ENCODE measurements at regions not wholly inside any gene's neighbourhood (a gene's known extent, or its start where the extent isn't known, plus 50 kb on each side); places are given as distances from the start of the nearest gene placed in this dataset.

- Histone ChIP-seq H3K9ac (ENCODE audit: insufficient read length) (no peak overlapping the region), H3K27ac (no peak overlapping the region), H3K36me3 (ENCODE audit: insufficient read depth, low read length) (no peaks in the 10 kb centered on the region), H3K9me3 (ENCODE audit: low read depth, low read length) (no peaks in the 10 kb centered on the region), H3K4me3 (no peak overlapping the region)
- TF ChIP-seq FOXP2 (optimal IDR thresholded peaks at IDR 0.05; ENCODE audit: control extremely low read depth, extremely low read length, insufficient read depth): no peak
- TF ChIP-seq POLR2AphosphoS5 (IDR thresholded peaks at IDR 0.05; ENCODE audit: borderline replicate concordance, low read depth, low read length): no peak
- no peak for TF ChIP-seq EZH2 (IDR thresholded peaks at IDR 0.05)
- no peak for DNase-seq (ENCODE audit: low read depth, low spot score)
Observed at GRCh38 chr2:21916934-21917522, 793.3 kb downstream of the TDRD15 start.

DNA sequence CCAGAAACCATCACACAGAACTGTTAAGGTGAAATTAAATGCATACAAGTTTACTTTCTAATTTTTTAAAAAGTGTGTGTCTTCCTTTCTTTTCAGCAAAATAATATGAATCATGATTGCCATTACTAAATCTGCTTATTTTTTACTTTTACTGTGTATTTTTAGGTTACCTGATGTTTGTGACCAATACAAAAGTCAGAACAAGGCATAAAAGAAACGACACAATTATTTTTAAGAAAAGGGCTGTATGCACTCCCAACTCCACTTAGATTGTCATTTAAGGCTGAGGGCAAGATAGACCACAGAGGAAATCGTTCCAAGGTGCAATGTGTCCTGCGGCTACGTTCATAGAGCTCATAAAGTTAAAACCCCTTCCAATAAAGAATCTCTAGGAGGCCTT is 797.0 kb downstream of the TDRD15 start:
- no peaks in the 10 kb centered on the region for H3K9me3 ChIP-seq (ENCODE audit: low read depth, low read length)
- no peak for DNase-seq (ENCODE audit: low read depth, low spot score)
- H3K36me3 ChIP-seq (ENCODE audit: insufficient read depth, low read length): no peaks in the 10 kb centered on the region

GRCh38 chr2:21924640-21925285 is 801.0 kb downstream of the TDRD15 start:
- Histone ChIP-seq H3K9ac (ENCODE audit: insufficient read length) (no peak overlapping the region), H3K27ac (no peak overlapping the region), H3K9me3 (ENCODE audit: low read depth, low read length) (no peaks in the 10 kb centered on the region), H3K36me3 (ENCODE audit: insufficient read depth, low read length) (no peaks in the 10 kb centered on the region), H3K4me3 (no peak overlapping the region)
- TF ChIP-seq EZH2 (IDR thresholded peaks at IDR 0.05): no peak
- TF ChIP-seq FOXP2 (optimal IDR thresholded peaks at IDR 0.05; ENCODE audit: control extremely low read depth, extremely low read length, insufficient read depth): no peak
- no peak for TF ChIP-seq POLR2AphosphoS5 (IDR thresholded peaks at IDR 0.05; ENCODE audit: borderline replicate concordance, low read depth, low read length)
- no peak for DNase-seq (ENCODE audit: low read depth, low spot score)

More for the DNA sequence above, 797.0 kb downstream of the TDRD15 start:
- Histone ChIP-seq H3K27ac (no peak overlapping the region), H3K9ac (ENCODE audit: insufficient read length) (no peak overlapping the region), H3K4me3 (no peak overlapping the region)
- TF ChIP-seq EZH2 (IDR thresholded peaks at IDR 0.05) (no peak), POLR2AphosphoS5 (IDR thresholded peaks at IDR 0.05; ENCODE audit: borderline replicate concordance, low read depth, low read length) (no peak), FOXP2 (optimal IDR thresholded peaks at IDR 0.05; ENCODE audit: control extremely low read depth, extremely low read length, insufficient read depth) (no peak)

DNA sequence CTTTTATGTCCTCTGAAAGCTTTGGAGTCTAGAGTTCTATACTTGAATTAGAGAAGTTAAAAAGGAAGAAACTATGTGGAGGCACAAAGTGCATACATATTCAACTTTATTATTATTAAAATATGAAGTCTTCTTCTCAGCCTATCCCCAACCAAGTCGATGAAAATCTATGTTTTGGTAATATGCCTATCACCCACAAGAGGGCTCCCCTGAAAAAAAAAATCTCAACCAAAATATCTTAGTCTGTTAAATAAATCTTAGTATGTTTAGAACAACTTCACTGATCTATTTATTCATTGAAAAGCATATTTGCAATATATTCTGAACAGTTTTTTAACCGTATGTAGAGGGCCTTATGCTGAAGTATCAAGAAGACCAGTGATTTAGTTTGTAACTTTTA is 804.5 kb downstream of the TDRD15 start:
- Histone ChIP-seq H3K9me3 (ENCODE audit: low read depth, low read length) (no peaks in the 10 kb centered on the region), H3K9ac (ENCODE audit: insufficient read length) (no peak overlapping the region), H3K36me3 (ENCODE audit: insufficient read depth, low read length) (no peaks in the 10 kb centered on the region), H3K27ac (no peak overlapping the region), H3K4me3 (no peak overlapping the region)
- TF ChIP-seq POLR2AphosphoS5 (IDR thresholded peaks at IDR 0.05; ENCODE audit: borderline replicate concordance, low read depth, low read length) (no peak), FOXP2 (optimal IDR thresholded peaks at IDR 0.05; ENCODE audit: control extremely low read depth, extremely low read length, insufficient read depth) (no peak), EZH2 (IDR thresholded peaks at IDR 0.05) (no peak)
- DNase-seq (ENCODE audit: low read depth, low spot score): no peak

DNA sequence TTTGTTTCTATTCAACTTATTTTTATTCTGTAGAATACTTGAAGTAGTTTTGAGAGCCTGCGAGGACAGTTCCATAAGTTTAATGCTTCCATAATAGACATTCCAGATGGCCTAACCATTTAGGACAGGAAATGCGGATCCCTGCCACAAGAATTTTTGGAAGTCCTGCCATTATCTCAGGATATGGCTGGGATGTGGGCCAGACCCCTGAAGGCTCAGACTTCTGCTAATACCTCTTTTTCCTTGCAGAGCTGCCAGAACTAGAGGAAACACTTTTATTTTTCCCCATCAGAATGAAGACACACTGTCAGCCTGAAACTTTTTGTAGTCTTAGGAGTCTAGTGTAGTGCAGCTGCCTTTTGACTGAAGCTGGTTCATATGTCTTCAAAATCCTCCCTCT is 806.5 kb downstream of the TDRD15 start:
- no peak overlapping the region for H3K9ac ChIP-seq (ENCODE audit: insufficient read length)
- H3K36me3 ChIP-seq (ENCODE audit: insufficient read depth, low read length): no peaks in the 10 kb centered on the region
- H3K27ac ChIP-seq: no peak overlapping the region
- no peak overlapping the region for H3K4me3 ChIP-seq
- TF ChIP-seq EZH2 (IDR thresholded peaks at IDR 0.05) (no peak), FOXP2 (optimal IDR thresholded peaks at IDR 0.05; ENCODE audit: control extremely low read depth, extremely low read length, insufficient read depth) (no peak)
- DNase-seq (ENCODE audit: low read depth, low spot score): no peak
- H3K9me3 ChIP-seq (ENCODE audit: low read depth, low read length): no peaks in the 10 kb centered on the region

DNA sequence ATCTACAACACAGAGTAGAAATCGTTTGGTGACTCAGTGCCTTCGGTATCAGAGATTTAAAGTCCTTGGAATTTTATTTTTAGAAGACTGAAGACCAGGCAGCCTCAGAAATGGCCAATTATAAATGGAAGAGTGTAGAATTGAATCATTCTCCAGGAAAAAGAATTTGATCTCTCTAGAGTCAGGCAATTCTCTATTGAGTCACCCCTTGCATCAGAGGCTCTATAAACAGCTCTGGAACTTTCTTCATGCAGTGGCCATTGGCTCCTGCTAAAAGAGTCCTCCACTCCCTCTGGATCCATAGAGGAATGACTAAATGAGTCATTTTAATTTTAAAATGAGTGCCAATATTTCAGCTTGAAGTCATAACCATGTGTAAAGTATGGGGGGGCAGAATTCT is 816.2 kb downstream of the TDRD15 start:
- Histone ChIP-seq H3K36me3 (ENCODE audit: insufficient read depth, low read length) (no peaks in the 10 kb centered on the region), H3K27ac (no peak overlapping the region), H3K4me3 (no peak overlapping the region), H3K9me3 (ENCODE audit: low read depth, low read length) (no peaks in the 10 kb centered on the region), H3K9ac (ENCODE audit: insufficient read length) (no peak overlapping the region)
- TF ChIP-seq FOXP2 (optimal IDR thresholded peaks at IDR 0.05; ENCODE audit: control extremely low read depth, extremely low read length, insufficient read depth) (no peak), POLR2AphosphoS5 (IDR thresholded peaks at IDR 0.05; ENCODE audit: borderline replicate concordance, low read depth, low read length) (no peak), EZH2 (IDR thresholded peaks at IDR 0.05) (no peak)
- no peak for DNase-seq (ENCODE audit: low read depth, low spot score)

DNA sequence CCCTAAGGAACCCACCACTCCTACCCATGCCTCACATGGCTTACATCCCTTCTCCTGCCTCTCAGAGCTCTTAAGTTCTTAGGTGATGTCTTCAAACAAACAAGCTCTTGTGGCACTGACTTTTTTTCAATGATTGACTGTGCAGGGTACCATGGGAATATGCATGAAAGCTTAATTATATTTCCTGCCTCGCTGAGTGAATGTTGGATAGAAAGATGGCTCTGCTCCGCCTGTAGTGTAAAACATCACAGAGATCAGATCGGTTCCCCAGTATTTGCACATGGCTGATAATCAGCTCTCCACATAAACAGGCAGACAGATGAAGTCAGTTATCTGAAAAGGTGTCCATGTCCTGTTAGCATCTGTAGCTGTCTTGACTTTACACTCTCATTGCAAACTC is 820.8 kb downstream of the TDRD15 start:
- no peak for TF ChIP-seq FOXP2 (optimal IDR thresholded peaks at IDR 0.05; ENCODE audit: control extremely low read depth, extremely low read length, insufficient read depth)
- TF ChIP-seq POLR2AphosphoS5 (IDR thresholded peaks at IDR 0.05; ENCODE audit: borderline replicate concordance, low read depth, low read length): no peak
- no peak for TF ChIP-seq EZH2 (IDR thresholded peaks at IDR 0.05)
- DNase-seq (ENCODE audit: low read depth, low spot score): no peak
- H3K36me3 ChIP-seq (ENCODE audit: insufficient read depth, low read length): no peaks in the 10 kb centered on the region

GRCh38 chr2:21945658-21946057 is 821.9 kb downstream of the TDRD15 start:
- Histone ChIP-seq H3K36me3 (ENCODE audit: insufficient read depth, low read length) (no peaks in the 10 kb centered on the region), H3K4me3 (no peak overlapping the region), H3K27ac (no peak overlapping the region), H3K9ac (ENCODE audit: insufficient read length) (no peak overlapping the region), H3K9me3 (ENCODE audit: low read depth, low read length) (no peaks in the 10 kb centered on the region)
- TF ChIP-seq FOXP2 (optimal IDR thresholded peaks at IDR 0.05; ENCODE audit: control extremely low read depth, extremely low read length, insufficient read depth) (no peak), POLR2AphosphoS5 (IDR thresholded peaks at IDR 0.05; ENCODE audit: borderline replicate concordance, low read depth, low read length) (no peak), EZH2 (IDR thresholded peaks at IDR 0.05) (no peak)
- DNase-seq (ENCODE audit: low read depth, low spot score): no peak

More for the DNA sequence above, 820.8 kb downstream of the TDRD15 start:
- H3K4me3 ChIP-seq: no peak overlapping the region
- no peaks in the 10 kb centered on the region for H3K9me3 ChIP-seq (ENCODE audit: low read depth, low read length)
- no peak overlapping the region for H3K27ac ChIP-seq
- no peak overlapping the region for H3K9ac ChIP-seq (ENCODE audit: insufficient read length)

DNA sequence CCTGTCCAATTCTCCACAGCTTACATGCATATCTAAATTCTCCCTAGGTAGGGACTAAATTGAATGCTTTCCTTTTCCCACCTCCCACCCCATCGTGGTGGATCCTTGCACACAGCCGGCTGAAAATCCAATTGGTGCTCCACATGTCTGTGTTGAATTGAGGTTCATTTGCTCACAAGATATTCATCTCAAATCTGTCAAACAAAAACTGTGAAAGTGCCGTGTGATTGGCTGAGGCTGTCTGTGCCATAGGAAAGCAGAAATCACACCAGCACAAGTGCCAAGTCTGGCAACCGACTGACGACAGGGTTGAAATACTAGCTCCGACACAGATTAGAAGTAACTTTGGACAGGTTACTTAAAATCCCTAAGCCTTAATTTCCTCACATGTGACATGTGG is 823.3 kb downstream of the TDRD15 start:
- H3K4me3 ChIP-seq: no peak overlapping the region
- H3K9ac ChIP-seq (ENCODE audit: insufficient read length): no peak overlapping the region
- H3K9me3 ChIP-seq (ENCODE audit: low read depth, low read length): no peaks in the 10 kb centered on the region
- no peaks in the 10 kb centered on the region for H3K36me3 ChIP-seq (ENCODE audit: insufficient read depth, low read length)
- DNase-seq (ENCODE audit: low read depth, low spot score): no peak
- H3K27ac ChIP-seq: no peak overlapping the region
- TF ChIP-seq POLR2AphosphoS5 (IDR thresholded peaks at IDR 0.05; ENCODE audit: borderline replicate concordance, low read depth, low read length): no peak
- no peak for TF ChIP-seq FOXP2 (optimal IDR thresholded peaks at IDR 0.05; ENCODE audit: control extremely low read depth, extremely low read length, insufficient read depth)
- no peak for TF ChIP-seq EZH2 (IDR thresholded peaks at IDR 0.05)

All from SK-N-MC (cell line).